ENCODE measurements at regions not wholly inside any gene's neighbourhood (a gene's known extent, or its start where the extent isn't known, plus 50 kb on each side); places are given as distances from the start of the nearest gene placed in this dataset.
A peak's percentile ranks its signal among the peaks of the same experiment; 100 is the strongest.
"Not testable (repeated sequence)": the region's sequence is repeated elsewhere in the genome, so short reads cannot be mapped to it uniquely, and the experiment has no call there.

GRCh38 chr11:100563541-100564280 lies 123.4 kb upstream of the ARHGAP42 start:
- in situ Hi-C loops (cut with HindIII; ENCODE audit: low pct_unique_long_range_greater_than_20kb, low sequenced_read_pairs), result no loop called here
- no peak for DNase-seq (ENCODE audit: low read depth, low spot score)

- in situ Hi-C loops (cut with HindIII; ENCODE audit: low pct_unique_long_range_greater_than_20kb, low sequenced_read_pairs), result no loop called here
- no peak for DNase-seq (ENCODE audit: low read depth, low spot score)
These were observed 113.1 kb upstream of the ARHGAP42 start for GRCh38 chr11:100573911-100574513.

- in situ Hi-C loops (cut with HindIII; ENCODE audit: low pct_unique_long_range_greater_than_20kb, low sequenced_read_pairs), result no loop called here
- peak; percentile 40 for DNase-seq (ENCODE audit: low read depth, low spot score)
These were observed 112.0 kb upstream of the ARHGAP42 start for GRCh38 chr11:100574894-100575769.

- in situ Hi-C loops (cut with HindIII; ENCODE audit: low pct_unique_long_range_greater_than_20kb, low sequenced_read_pairs), result no loop called here
- peak; percentile 67 for DNase-seq (ENCODE audit: low read depth, low spot score)
These were observed 111.0 kb upstream of the ARHGAP42 start for GRCh38 chr11:100575860-100576717.

- no peak for DNase-seq (ENCODE audit: low read depth, low spot score)
These were observed 110.4 kb upstream of the ARHGAP42 start for GRCh38 chr11:100576718-100577021.

GRCh38 chr11:100578831-100579311 lies 108.2 kb upstream of the ARHGAP42 start:
- no peak for DNase-seq (ENCODE audit: low read depth, low spot score)
- in situ Hi-C loops (cut with HindIII; ENCODE audit: low pct_unique_long_range_greater_than_20kb, low sequenced_read_pairs), result no loop called here

More at GRCh38 chr11:100576718-100577021, 110.4 kb upstream of the ARHGAP42 start:
- in situ Hi-C loops (cut with HindIII; ENCODE audit: low pct_unique_long_range_greater_than_20kb, low sequenced_read_pairs), result no loop called here

GRCh38 chr11:100581318-100581717 lies 105.8 kb upstream of the ARHGAP42 start:
- in situ Hi-C loops (cut with HindIII; ENCODE audit: low pct_unique_long_range_greater_than_20kb, low sequenced_read_pairs), result no loop called here
- no peak for DNase-seq (ENCODE audit: low read depth, low spot score)

GRCh38 chr11:100584201-100584985 lies 102.7 kb upstream of the ARHGAP42 start:
- no peak for DNase-seq (ENCODE audit: low read depth, low spot score)
- in situ Hi-C loops (cut with HindIII; ENCODE audit: low pct_unique_long_range_greater_than_20kb, low sequenced_read_pairs), result no loop called here

- in situ Hi-C loops (cut with HindIII; ENCODE audit: low pct_unique_long_range_greater_than_20kb, low sequenced_read_pairs), result no loop called here
- DNase-seq (ENCODE audit: low read depth, low spot score), result no peak
These were observed 101.4 kb upstream of the ARHGAP42 start for GRCh38 chr11:100585728-100586127.

- DNase-seq (ENCODE audit: low read depth, low spot score), result no peak
- in situ Hi-C loops (cut with HindIII; ENCODE audit: low pct_unique_long_range_greater_than_20kb, low sequenced_read_pairs), result no loop called here
These were observed 100.6 kb upstream of the ARHGAP42 start for GRCh38 chr11:100586361-100587101.

- no peak for DNase-seq (ENCODE audit: low read depth, low spot score)
- in situ Hi-C loops (cut with HindIII; ENCODE audit: low pct_unique_long_range_greater_than_20kb, low sequenced_read_pairs), result no loop called here
These were observed 94.3 kb upstream of the ARHGAP42 start for GRCh38 chr11:100592619-100593260.

GRCh38 chr11:100593291-100593690 lies 93.8 kb upstream of the ARHGAP42 start:
- in situ Hi-C loops (cut with HindIII; ENCODE audit: low pct_unique_long_range_greater_than_20kb, low sequenced_read_pairs), result no loop called here
- no peak for DNase-seq (ENCODE audit: low read depth, low spot score)

- DNase-seq (ENCODE audit: low read depth, low spot score), result no peak
- in situ Hi-C loops (cut with HindIII; ENCODE audit: low pct_unique_long_range_greater_than_20kb, low sequenced_read_pairs), result no loop called here
These were observed 92.8 kb upstream of the ARHGAP42 start for GRCh38 chr11:100594320-100594719.

GRCh38 chr11:100600941-100601340 lies 86.1 kb upstream of the ARHGAP42 start:
- DNase-seq (ENCODE audit: low read depth, low spot score), result no peak
- in situ Hi-C loops (cut with HindIII; ENCODE audit: low pct_unique_long_range_greater_than_20kb, low sequenced_read_pairs), result no loop called here

- in situ Hi-C loops (cut with HindIII; ENCODE audit: low pct_unique_long_range_greater_than_20kb, low sequenced_read_pairs), result no loop called here
- DNase-seq (ENCODE audit: low read depth, low spot score), result no peak
These were observed 84.4 kb upstream of the ARHGAP42 start for GRCh38 chr11:100602716-100603115.

- in situ Hi-C loops (cut with HindIII; ENCODE audit: low pct_unique_long_range_greater_than_20kb, low sequenced_read_pairs), result not testable (repeated sequence)
- peak; percentile 63 for DNase-seq (ENCODE audit: low read depth, low spot score)
These were observed 79.3 kb upstream of the ARHGAP42 start for GRCh38 chr11:100607761-100608160.
